HepG2 (cell line): ENCODE measurements at regions not wholly inside any gene's neighbourhood (a gene's known extent, or its start where the extent isn't known, plus 50 kb on each side); places are given as distances from the start of the nearest gene placed in this dataset.

Experiments
- ATF7 ChIP-seq, 2 experiments: fragments of 450-650 bp in 1 of 2; sonication (generic) in 1 of 2; formaldehyde crosslinking in 1 of 2; IDR thresholded peaks; 2 replicates each; pipeline versions ENCODE4 v1.4.0 to v1.6.1; 2016 to 2020; ENCODE audit warnings: antibody characterized with exemption in 1 of 2, mild to moderate bottlenecking in 1 of 2, missing genetic modification reagents in 1 of 2
- FOXJ3 ChIP-seq: sonication (generic); formaldehyde crosslinking; IDR thresholded peaks from 2 replicates; pipeline ENCODE4 v1.4.0; 2020; ENCODE audit warnings: missing genetic modification reagents, mild to moderate bottlenecking, borderline replicate concordance
- NONO ChIP-seq, 2 experiments: fragments of 450-650 bp in 1 of 2; sonication (generic) in 1 of 2; formaldehyde crosslinking in 1 of 2; IDR thresholded peaks in 1 of 2; conservative IDR thresholded peaks in 1 of 2; 2 replicates each; pipeline versions ENCODE4 v1.6.1 to v1.8.0; 2017 to 2022; ENCODE audit warnings: mild to moderate bottlenecking in 1 of 2, missing genetic modification reagents in 1 of 2, moderate library complexity in 1 of 2
- POLR2G ChIP-seq: fragments of 200-400 bp; formaldehyde crosslinking; IDR thresholded peaks from 2 replicates; pipeline ENCODE4 v1.6.1; 2018; ENCODE audit warnings: mild to moderate bottlenecking, low read depth, low read length, moderate library complexity
- RFX1 ChIP-seq: fragments of 450-650 bp; IDR thresholded peaks from 2 replicates; pipeline ENCODE4 v1.6.1; 2017
- SIN3B ChIP-seq: fragments of 150-350 bp; IDR thresholded peaks from 2 replicates; pipeline ENCODE4 v1.6.1; 2014; ENCODE audit warnings: low read length
- SMC3 ChIP-seq: IDR thresholded peaks from 2 replicates; pipeline ENCODE4 v1.6.1; 2011; ENCODE audit warnings: low read length, improper control_type of control experiment
- YY1 ChIP-seq: IDR thresholded peaks from 2 replicates; pipeline ENCODE4 v1.6.1; 2011; ENCODE audit warnings: low read length, low read depth, moderate library complexity, mild to moderate bottlenecking; ENCODE audit not compliant: insufficient read depth, insufficient replicate concordance
- ZNF354B ChIP-seq: sonication (generic); formaldehyde crosslinking; IDR thresholded peaks from 2 replicates; pipeline ENCODE4 v1.8.0; 2022; ENCODE audit warnings: mild to moderate bottlenecking, missing genetic modification reagents
- ZZZ3 ChIP-seq: sonication (generic); formaldehyde crosslinking; IDR thresholded peaks from 2 replicates; pipeline ENCODE4 v1.4.0; 2020; ENCODE audit warnings: missing genetic modification reagents, mild to moderate bottlenecking, borderline replicate concordance
- TF ChIP-seq, protein P1 (sequence below): sonication (generic); formaldehyde crosslinking; IDR thresholded peaks from 2 replicates; pipeline ENCODE4 v1.5.0; 2020; ENCODE audit warnings: mild to moderate bottlenecking, missing genetic modification reagents, moderate library complexity

- TF ChIP-seq SIN3B (no peak), POLR2G (no peak), YY1 (no peak), FOXJ3 (no peak), RFX1 (no peak), ZZZ3 (CRISPR knock-in tag) (no peak), NONO (IDR thresholded peaks at IDR 0.05) (no peak), NONO (CRISPR knock-in tag; conservative IDR thresholded peaks at IDR 0.05) (no peak), ATF7 (IDR thresholded peaks at IDR 0.05) (no peak), ATF7 (CRISPR knock-in tag; IDR thresholded peaks at IDR 0.05) (no peak), ZNF354B (no peak), SMC3 (no peak)
- TF ChIP-seq, protein P1, sequence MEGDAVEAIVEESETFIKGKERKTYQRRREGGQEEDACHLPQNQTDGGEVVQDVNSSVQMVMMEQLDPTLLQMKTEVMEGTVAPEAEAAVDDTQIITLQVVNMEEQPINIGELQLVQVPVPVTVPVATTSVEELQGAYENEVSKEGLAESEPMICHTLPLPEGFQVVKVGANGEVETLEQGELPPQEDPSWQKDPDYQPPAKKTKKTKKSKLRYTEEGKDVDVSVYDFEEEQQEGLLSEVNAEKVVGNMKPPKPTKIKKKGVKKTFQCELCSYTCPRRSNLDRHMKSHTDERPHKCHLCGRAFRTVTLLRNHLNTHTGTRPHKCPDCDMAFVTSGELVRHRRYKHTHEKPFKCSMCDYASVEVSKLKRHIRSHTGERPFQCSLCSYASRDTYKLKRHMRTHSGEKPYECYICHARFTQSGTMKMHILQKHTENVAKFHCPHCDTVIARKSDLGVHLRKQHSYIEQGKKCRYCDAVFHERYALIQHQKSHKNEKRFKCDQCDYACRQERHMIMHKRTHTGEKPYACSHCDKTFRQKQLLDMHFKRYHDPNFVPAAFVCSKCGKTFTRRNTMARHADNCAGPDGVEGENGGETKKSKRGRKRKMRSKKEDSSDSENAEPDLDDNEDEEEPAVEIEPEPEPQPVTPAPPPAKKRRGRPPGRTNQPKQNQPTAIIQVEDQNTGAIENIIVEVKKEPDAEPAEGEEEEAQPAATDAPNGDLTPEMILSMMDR (CRISPR knock-in tag): no peak
Observed at GRCh38 chr5:24749701-24750100, 104.9 kb upstream of the CDH10 start.
